ENCODE measurements at regions not wholly inside any gene's neighbourhood (a gene's known extent, or its start where the extent isn't known, plus 50 kb on each side); places are given as distances from the start of the nearest gene placed in this dataset.

- no peak overlapping the region for H3K4me3 ChIP-seq (ENCODE audit: low read depth, low read length)
- no peak for DNase-seq (ENCODE audit: low read depth)
- TF ChIP-seq CTCF (IDR thresholded peaks at IDR 0.05; ENCODE audit: insufficient read depth, low read depth, low read length), result no peak
These were observed 79.9 kb upstream of the RNF32 start for GRCh38 chr7:156560696-156561095.

GRCh38 chr7:156560075-156560474, 80.5 kb upstream of the RNF32 start:
- DNase-seq (ENCODE audit: low read depth), result no peak
- H3K4me3 ChIP-seq (ENCODE audit: low read depth, low read length), result no peak overlapping the region
- no peak for TF ChIP-seq CTCF (IDR thresholded peaks at IDR 0.05; ENCODE audit: insufficient read depth, low read depth, low read length)

GRCh38 chr7:156559001-156559400, 81.6 kb upstream of the RNF32 start:
- TF ChIP-seq CTCF (IDR thresholded peaks at IDR 0.05; ENCODE audit: insufficient read depth, low read depth, low read length), result no peak
- no peak overlapping the region for H3K4me3 ChIP-seq (ENCODE audit: low read depth, low read length)
- no peak for DNase-seq (ENCODE audit: low read depth)

GRCh38 chr7:156558198-156558597, 82.4 kb upstream of the RNF32 start:
- no peak for TF ChIP-seq CTCF (IDR thresholded peaks at IDR 0.05; ENCODE audit: insufficient read depth, low read depth, low read length)
- no peak for DNase-seq (ENCODE audit: low read depth)
- H3K4me3 ChIP-seq (ENCODE audit: low read depth, low read length), result no peak overlapping the region

GRCh38 chr7:156556083-156556482, 84.5 kb upstream of the RNF32 start:
- no peak for TF ChIP-seq CTCF (IDR thresholded peaks at IDR 0.05; ENCODE audit: insufficient read depth, low read depth, low read length)
- DNase-seq (ENCODE audit: low read depth), result no peak

GRCh38 chr7:156554488-156554887, 86.1 kb upstream of the RNF32 start:
- TF ChIP-seq CTCF (IDR thresholded peaks at IDR 0.05; ENCODE audit: insufficient read depth, low read depth, low read length), result no peak

More at GRCh38 chr7:156556083-156556482, 84.5 kb upstream of the RNF32 start:
- no peak overlapping the region for H3K4me3 ChIP-seq (ENCODE audit: low read depth, low read length)

GRCh38 chr7:156549636-156550035, 90.9 kb upstream of the RNF32 start:
- no peak overlapping the region for H3K4me3 ChIP-seq (ENCODE audit: low read depth, low read length)
- DNase-seq (ENCODE audit: low read depth), result no peak
- TF ChIP-seq CTCF (IDR thresholded peaks at IDR 0.05; ENCODE audit: insufficient read depth, low read depth, low read length), result no peak

More at GRCh38 chr7:156554488-156554887, 86.1 kb upstream of the RNF32 start:
- no peak for DNase-seq (ENCODE audit: low read depth)
- no peak overlapping the region for H3K4me3 ChIP-seq (ENCODE audit: low read depth, low read length)
